Iris pigment epithelial cell (primary cell): ENCODE measurements at regions not wholly inside any gene's neighbourhood (a gene's known extent, or its start where the extent isn't known, plus 50 kb on each side); places are given as distances from the start of the nearest gene placed in this dataset.
A peak's percentile ranks its signal among the peaks of the same experiment; 100 is the strongest.
"Not testable (repeated sequence)": the region's sequence is repeated elsewhere in the genome, so short reads cannot be mapped to it uniquely, and the experiment has no call there.

Experiments used
- DNase-seq: peaks from one replicate; pipeline ENCODE4 v3.0.0-alpha.2; 2011; ENCODE audit warnings: low read depth

- no peak for DNase-seq
Measured at GRCh38 chr2:17133052-17133671, 385.1 kb downstream of the RAD51AP2 start.

- not testable (repeated sequence) for DNase-seq
Measured at GRCh38 chr2:17130627-17131026, 387.6 kb downstream of the RAD51AP2 start.

GRCh38 chr2:17125989-17126620, 392.1 kb downstream of the RAD51AP2 start:
- DNase-seq = no peak

GRCh38 chr2:17124575-17125318, 393.5 kb downstream of the RAD51AP2 start:
- no peak for DNase-seq

- DNase-seq = no peak
Measured at GRCh38 chr2:17122887-17123501, 395.2 kb downstream of the RAD51AP2 start.

- no peak for DNase-seq
Measured at GRCh38 chr2:17115466-17115865, 402.8 kb downstream of the RAD51AP2 start.

DNA sequence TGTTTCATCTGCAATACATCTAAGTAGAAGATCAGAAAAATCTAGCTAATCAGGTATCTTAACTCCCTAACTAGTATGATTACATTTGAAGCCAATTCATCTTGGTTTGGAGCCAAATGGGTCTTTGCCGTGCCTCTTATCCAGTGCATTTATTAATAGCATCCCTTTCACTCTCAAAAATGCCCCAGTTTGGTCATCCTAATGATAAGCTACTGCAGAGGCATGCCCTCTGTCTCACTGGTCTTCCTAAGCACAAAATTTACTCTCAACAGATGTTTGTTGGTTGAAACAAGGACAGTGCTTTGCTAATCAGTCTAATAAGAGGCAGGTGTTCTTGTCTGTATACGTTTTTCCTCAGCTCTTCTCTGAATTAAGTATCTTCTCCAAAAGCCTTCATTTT, 403.2 kb downstream of the RAD51AP2 start:
- DNase-seq = no peak

GRCh38 chr2:17107871-17108270, 410.4 kb downstream of the RAD51AP2 start:
- no peak for DNase-seq

DNA sequence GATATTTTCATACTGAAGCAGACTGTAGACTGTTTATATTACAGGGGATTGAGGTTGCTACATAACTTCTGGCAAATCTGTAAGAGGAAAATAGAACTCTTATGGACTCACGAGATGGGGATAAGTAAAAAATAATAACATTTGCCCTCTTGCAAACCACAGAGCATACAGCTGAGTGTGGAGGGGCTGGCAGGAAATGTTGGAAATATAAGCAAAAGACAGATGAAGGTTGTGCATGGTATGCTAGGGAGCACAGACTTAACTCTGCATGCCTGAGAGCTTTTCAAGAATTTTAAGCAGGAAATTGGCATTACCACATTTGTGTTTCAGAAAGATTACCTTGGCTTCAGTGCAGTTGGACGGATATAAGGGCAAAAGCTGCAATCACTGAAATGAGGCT, 411.1 kb downstream of the RAD51AP2 start:
- DNase-seq = peak; percentile 31

- DNase-seq = no peak
Measured at GRCh38 chr2:17106418-17106817, 411.8 kb downstream of the RAD51AP2 start.

DNA sequence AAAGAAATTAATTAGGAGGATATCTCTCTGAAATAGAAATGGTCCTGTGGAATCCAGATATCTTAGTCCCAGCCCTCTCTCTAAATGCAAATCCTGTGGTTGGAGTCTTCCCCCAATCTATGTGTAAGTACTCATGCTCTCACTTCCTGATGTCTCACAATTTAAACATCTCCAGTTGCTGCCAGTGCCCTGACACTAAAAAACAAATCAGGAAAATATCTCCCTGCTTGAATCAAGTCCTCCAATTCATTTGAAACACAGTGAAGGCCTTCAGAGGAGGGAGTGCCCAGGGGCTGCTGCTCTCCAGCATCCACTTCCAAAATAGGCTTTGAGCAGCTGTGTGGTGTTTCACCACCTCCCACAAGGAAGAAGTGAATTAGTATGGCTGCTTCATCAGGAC, 413.8 kb downstream of the RAD51AP2 start:
- DNase-seq = peak; percentile 53

DNA sequence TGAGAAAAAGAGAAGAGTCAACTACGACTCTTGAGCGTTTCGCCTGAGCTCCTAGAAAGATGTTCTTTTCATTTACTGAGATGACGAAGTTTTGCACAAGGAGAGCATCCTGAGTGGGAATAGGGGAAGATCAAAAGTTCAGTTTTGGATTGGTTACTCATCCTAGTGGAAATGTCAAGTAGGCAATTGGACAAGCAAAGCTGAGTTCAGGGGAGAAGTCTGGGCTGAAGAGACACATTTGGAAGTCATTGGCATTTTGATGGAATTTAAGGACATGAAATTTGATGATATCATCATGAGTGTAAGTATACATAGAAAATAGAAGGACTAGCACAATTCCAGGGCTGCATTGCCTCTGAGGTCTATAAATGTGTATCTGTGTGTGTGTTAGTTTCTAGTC, 416.6 kb downstream of the RAD51AP2 start:
- DNase-seq = no peak

GRCh38 chr2:17101091-17101490, 417.1 kb downstream of the RAD51AP2 start:
- DNase-seq = no peak

GRCh38 chr2:17095340-17095739, 422.9 kb downstream of the RAD51AP2 start:
- no peak for DNase-seq

DNA sequence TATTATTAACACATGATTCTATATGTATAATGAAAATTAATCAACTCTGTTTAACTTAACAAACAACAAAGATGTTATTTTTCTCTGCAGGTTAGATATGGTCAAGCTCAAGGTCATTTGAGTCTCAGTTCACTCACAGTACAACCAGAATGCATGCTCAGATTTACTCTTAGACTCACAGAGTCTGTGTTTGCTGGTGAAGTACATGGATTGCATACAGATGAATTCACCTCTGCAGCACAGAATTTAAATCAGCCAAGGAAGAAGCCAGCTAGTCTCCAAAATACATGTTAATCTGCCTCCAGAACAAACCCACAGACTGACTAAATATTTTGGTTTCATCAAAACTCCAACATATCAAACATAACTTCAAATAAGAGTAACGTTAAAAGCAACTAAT, 424.5 kb downstream of the RAD51AP2 start:
- DNase-seq = no peak

DNA sequence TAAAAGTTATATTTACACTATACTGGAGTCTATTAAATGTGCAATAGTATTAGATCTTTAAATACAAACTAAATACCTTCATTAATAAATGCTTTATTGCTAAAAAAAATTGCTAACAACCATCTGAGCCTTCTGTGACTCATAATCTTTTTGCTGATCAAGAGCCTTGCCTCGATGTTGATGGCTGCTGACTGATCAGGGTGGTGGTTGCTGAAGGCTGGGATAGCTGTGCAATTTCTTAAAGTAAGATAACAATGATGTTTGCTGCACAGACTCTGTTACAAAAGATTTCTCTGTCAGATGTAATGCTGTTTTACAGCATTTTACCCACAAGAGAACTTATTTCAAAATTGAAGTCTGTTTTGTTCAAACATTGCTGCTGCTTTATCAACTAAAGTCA, 421.4 kb upstream of the CYRIA start:
- no peak for DNase-seq

- no peak for DNase-seq
Measured at GRCh38 chr2:17085546-17086202, 420.0 kb upstream of the CYRIA start.

- no peak for DNase-seq
Measured at GRCh38 chr2:17084877-17085276, 419.2 kb upstream of the CYRIA start.

DNA sequence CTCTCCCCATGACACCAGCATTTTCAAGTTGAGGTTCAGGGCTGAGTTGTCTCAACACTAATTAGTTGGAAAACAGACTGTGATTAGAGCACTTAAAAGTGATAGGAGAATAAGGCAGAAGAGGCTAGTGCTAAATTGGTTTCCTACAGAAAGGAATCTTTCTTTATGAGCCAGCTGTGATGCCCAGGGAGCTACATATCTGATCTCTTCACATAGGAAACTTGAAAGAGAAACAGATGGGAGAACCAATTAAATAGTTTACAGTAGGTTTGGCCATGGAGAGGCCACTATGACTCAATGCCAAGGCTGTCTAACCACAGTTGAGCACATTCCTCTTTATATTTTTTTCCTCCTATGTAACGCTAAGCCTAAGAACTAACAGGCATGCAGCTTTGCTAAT, 418.3 kb upstream of the CYRIA start:
- peak; percentile 54 for DNase-seq

DNA sequence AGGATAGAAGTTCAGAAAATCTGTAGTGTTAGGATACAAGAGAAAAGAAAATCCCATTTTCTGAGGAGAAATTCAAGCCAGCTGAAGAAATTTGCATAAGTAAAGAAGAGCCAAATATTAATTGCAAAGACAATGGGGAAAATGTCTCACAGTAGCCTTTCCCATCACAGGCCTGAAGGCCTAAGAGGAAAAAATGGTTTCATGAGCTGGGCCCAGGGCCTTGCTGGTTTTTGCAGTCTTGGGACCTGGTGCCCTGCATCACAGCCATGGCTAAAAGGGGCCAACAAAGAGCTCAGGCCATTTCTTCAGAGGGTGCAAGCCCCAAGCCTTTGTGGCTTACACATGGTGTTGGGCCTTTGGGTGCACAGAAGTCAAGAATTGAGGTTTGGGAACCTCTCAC, 413.6 kb upstream of the CYRIA start:
- DNase-seq = no peak

GRCh38 chr2:17076533-17076932, 410.9 kb upstream of the CYRIA start:
- DNase-seq = no peak

- DNase-seq = no peak
Measured at GRCh38 chr2:17070711-17071110, 405.1 kb upstream of the CYRIA start.
